HG02885 (cell line): ENCODE measurements at regions not wholly inside any gene's neighbourhood (a gene's known extent, or its start where the extent isn't known, plus 50 kb on each side); places are given as distances from the start of the nearest gene placed in this dataset.
A peak's percentile ranks its signal among the peaks of the same experiment; 100 is the strongest.

ENCODE experiments used
- ATAC-seq: cut with Tn5 transposase; IDR thresholded peaks from one replicate; pipeline ENCODE4 v1.9.1; 2021; ENCODE audit warnings: mild to moderate bottlenecking; ENCODE audit not compliant: unreplicated experiment, poor library complexity

GRCh38 chr18:30381826-30382225, 660.7 kb downstream of the DSC3 start:
- no peak for ATAC-seq

GRCh38 chr18:30378097-30378496, 664.4 kb downstream of the DSC3 start:
- ATAC-seq: no peak

- ATAC-seq: no peak
Measured at GRCh38 chr18:30376515-30376914, 666.0 kb downstream of the DSC3 start.

- no peak for ATAC-seq
Measured at GRCh38 chr18:30361864-30362540, 680.5 kb downstream of the DSC3 start.

GRCh38 chr18:30359521-30359920, 683.0 kb downstream of the DSC3 start:
- ATAC-seq: no peak

- no peak for ATAC-seq
Measured at GRCh38 chr18:30358555-30358954, 684.0 kb downstream of the DSC3 start.

GRCh38 chr18:30352551-30353168, 689.9 kb downstream of the DSC3 start:
- ATAC-seq: no peak

GRCh38 chr18:30350263-30350662, 692.3 kb downstream of the DSC3 start:
- no peak for ATAC-seq

- no peak for ATAC-seq
Measured at GRCh38 chr18:30343090-30343489, 699.5 kb downstream of the DSC3 start.

GRCh38 chr18:30342675-30343074, 699.9 kb downstream of the DSC3 start:
- ATAC-seq: no peak

GRCh38 chr18:30334781-30335180, 707.8 kb downstream of the DSC3 start:
- no peak for ATAC-seq

- ATAC-seq: no peak
Measured at GRCh38 chr18:30333310-30333709, 709.2 kb downstream of the DSC3 start.

- no peak for ATAC-seq
Measured at GRCh38 chr18:30328839-30329238, 713.7 kb downstream of the DSC3 start.

- no peak for ATAC-seq
Measured at GRCh38 chr18:30302181-30302580, 740.4 kb downstream of the DSC3 start.

GRCh38 chr18:30298769-30299168, 743.8 kb downstream of the DSC3 start:
- ATAC-seq: no peak

GRCh38 chr18:30288662-30289414, 753.7 kb downstream of the DSC3 start:
- ATAC-seq: no peak

GRCh38 chr18:30280861-30281470, 761.6 kb downstream of the DSC3 start:
- peak; percentile 85 for ATAC-seq

- ATAC-seq: no peak
Measured at GRCh38 chr18:30280186-30280585, 762.4 kb downstream of the DSC3 start.

- ATAC-seq: no peak
Measured at GRCh38 chr18:30277676-30278075, 764.9 kb downstream of the DSC3 start.

- ATAC-seq: no peak
Measured at GRCh38 chr18:30271716-30272115, 770.8 kb downstream of the DSC3 start.

GRCh38 chr18:30265190-30265589, 777.4 kb downstream of the DSC3 start:
- ATAC-seq: no peak
